WTC11 (cell line): ENCODE measurements at regions not wholly inside any gene's neighbourhood (a gene's known extent, or its start where the extent isn't known, plus 50 kb on each side); places are given as distances from the start of the nearest gene placed in this dataset.
A peak's percentile ranks its signal among the peaks of the same experiment; 100 is the strongest.

Source experiments
- ATAC-seq: fragments of 200-7000 bp; cut with Tn5 transposase; 2 replicates; pipeline ENCODE4 v1.10.0; 2021; ENCODE audit warnings: mild to moderate bottlenecking, moderate library complexity
- CTCF ChIA-PET: fragments of 300-600 bp; sonication (Branson Sonifier 250); formaldehyde crosslinking; loops from one replicate; lab custom pipeline; 2021; ENCODE audit warnings: antibody characterized with exemption; lab: Charles Lee
- POLR2A ChIA-PET: fragments of 350-600 bp; sonication (Branson Sonifier 250); formaldehyde crosslinking; loops from one replicate; lab custom pipeline; 2021; ENCODE audit warnings: antibody characterized with exemption; lab: Charles Lee
- DNase-seq: peaks from one replicate; pipeline ENCODE4 v3.0.0; 2021; ENCODE audit warnings: low spot score
- H3K27ac Mint-ChIP-seq: 2 replicates; pipeline ENCODE4 v1.8.0; 2021; ENCODE audit warnings: mixed read lengths
- H3K27me3 Mint-ChIP-seq: 2 replicates; pipeline ENCODE4 v1.8.0; 2021; ENCODE audit warnings: low read depth, mild to moderate bottlenecking, moderate library complexity, mixed read lengths
- H3K36me3 Mint-ChIP-seq: 2 replicates; pipeline ENCODE4 v1.8.0; 2021; ENCODE audit warnings: mixed read lengths
- H3K4me1 Mint-ChIP-seq: 2 replicates; pipeline ENCODE4 v1.8.0; 2022; ENCODE audit warnings: mixed read lengths
- H3K4me3 Mint-ChIP-seq: 2 replicates; pipeline ENCODE4 v1.8.0; 2021; ENCODE audit warnings: mild to moderate bottlenecking, moderate library complexity, mixed read lengths
- H3K9me3 Mint-ChIP-seq: 2 replicates; pipeline ENCODE4 v1.8.0; 2021; ENCODE audit warnings: mixed read lengths
- ARID4B ChIP-seq: sonication (generic); formaldehyde crosslinking; IDR thresholded peaks from 2 replicates; pipeline ENCODE4 v1.8.0; 2023; ENCODE audit warnings: missing genetic modification reagents, mild to moderate bottlenecking, borderline replicate concordance
- CBFB ChIP-seq: sonication (generic); formaldehyde crosslinking; IDR thresholded peaks from 2 replicates; pipeline ENCODE4 v1.8.1; 2022; ENCODE audit warnings: mild to moderate bottlenecking, low read depth, missing genetic modification reagents
- CREB1 ChIP-seq: sonication (generic); formaldehyde crosslinking; IDR thresholded peaks from 2 replicates; pipeline ENCODE4 v1.8.0; 2023; ENCODE audit warnings: mild to moderate bottlenecking, missing genetic modification reagents
- CTCF ChIP-seq: fragments of 200-600 bp; IDR thresholded peaks from 2 replicates; pipeline ENCODE4 v1.8.0; 2022; ENCODE audit warnings: antibody characterized with exemption
- FOXJ3 ChIP-seq: sonication (generic); formaldehyde crosslinking; IDR thresholded peaks from 2 replicates; pipeline ENCODE4 v1.9.0; 2021; ENCODE audit warnings: missing genetic modification reagents, mild to moderate bottlenecking, borderline replicate concordance
- GRHL2 ChIP-seq: fragments of 250-450 bp; sonication (Bioruptor Pico); IDR thresholded peaks from 2 replicates; pipeline ENCODE4 v1.8.0; 2022; ENCODE audit warnings: mild to moderate bottlenecking, moderate library complexity; ENCODE audit not compliant: insufficient replicate concordance, severe bottlenecking
- HMGA2 ChIP-seq: fragments of 250-450 bp; sonication (Bioruptor Pico); IDR thresholded peaks from 2 replicates; pipeline ENCODE4 v1.4.0; 2021; ENCODE audit warnings: mild to moderate bottlenecking, moderate library complexity
- MXD4 ChIP-seq: fragments of 250-450 bp; sonication (Bioruptor Pico); IDR thresholded peaks from 2 replicates; pipeline ENCODE4 v1.8.0; 2021; ENCODE audit warnings: mild to moderate bottlenecking, moderate library complexity, borderline replicate concordance
- NFYB ChIP-seq: sonication (generic); formaldehyde crosslinking; conservative IDR thresholded peaks from 2 replicates; pipeline ENCODE4 v1.8.0; 2022; ENCODE audit warnings: low read depth, missing genetic modification reagents
- NR2C2 ChIP-seq: sonication (generic); formaldehyde crosslinking; IDR thresholded peaks from 2 replicates; pipeline ENCODE4 v1.8.0; 2022; ENCODE audit warnings: mild to moderate bottlenecking, missing genetic modification reagents
- TCF7 ChIP-seq: sonication (generic); formaldehyde crosslinking; IDR thresholded peaks from 2 replicates; pipeline ENCODE4 v1.8.0; 2022; ENCODE audit warnings: mild to moderate bottlenecking, low read depth, missing genetic modification reagents, moderate library complexity
- TEAD4 ChIP-seq: sonication (generic); formaldehyde crosslinking; IDR thresholded peaks from 2 replicates; pipeline ENCODE4 v1.8.0; 2022; ENCODE audit warnings: mild to moderate bottlenecking, missing genetic modification reagents
- TP53 ChIP-seq: sonication (generic); formaldehyde crosslinking; IDR thresholded peaks from 2 replicates; pipeline ENCODE4 v1.8.1; 2023; ENCODE audit warnings: mild to moderate bottlenecking, missing genetic modification reagents
- ZNF121 ChIP-seq: sonication (generic); formaldehyde crosslinking; IDR thresholded peaks from 2 replicates; pipeline ENCODE4 v1.8.0; 2023; ENCODE audit warnings: missing genetic modification reagents
- ZNF138 ChIP-seq: sonication (generic); formaldehyde crosslinking; conservative IDR thresholded peaks from 2 replicates; pipeline ENCODE4 v1.8.1; 2022; ENCODE audit warnings: mild to moderate bottlenecking, moderate library complexity, missing genetic modification reagents
- ZNF671 ChIP-seq: fragments of 250-450 bp; sonication (Bioruptor Pico); IDR thresholded peaks from 2 replicates; pipeline ENCODE4 v1.8.0; 2021; ENCODE audit warnings: mild to moderate bottlenecking
- TF ChIP-seq, protein P1 (sequence below): sonication (generic); formaldehyde crosslinking; IDR thresholded peaks from 2 replicates; pipeline ENCODE4 v1.8.0; 2022; ENCODE audit warnings: mild to moderate bottlenecking, missing genetic modification reagents
- TF ChIP-seq, protein P2 (sequence below): sonication (generic); formaldehyde crosslinking; IDR thresholded peaks from 2 replicates; pipeline ENCODE4 v1.8.0; 2022; ENCODE audit warnings: mild to moderate bottlenecking, missing genetic modification reagents
- TF ChIP-seq, protein P3 (sequence below): sonication (generic); formaldehyde crosslinking; IDR thresholded peaks from 2 replicates; pipeline ENCODE4 v1.8.1; 2023; ENCODE audit warnings: mild to moderate bottlenecking, moderate library complexity, missing genetic modification reagents

DNA sequence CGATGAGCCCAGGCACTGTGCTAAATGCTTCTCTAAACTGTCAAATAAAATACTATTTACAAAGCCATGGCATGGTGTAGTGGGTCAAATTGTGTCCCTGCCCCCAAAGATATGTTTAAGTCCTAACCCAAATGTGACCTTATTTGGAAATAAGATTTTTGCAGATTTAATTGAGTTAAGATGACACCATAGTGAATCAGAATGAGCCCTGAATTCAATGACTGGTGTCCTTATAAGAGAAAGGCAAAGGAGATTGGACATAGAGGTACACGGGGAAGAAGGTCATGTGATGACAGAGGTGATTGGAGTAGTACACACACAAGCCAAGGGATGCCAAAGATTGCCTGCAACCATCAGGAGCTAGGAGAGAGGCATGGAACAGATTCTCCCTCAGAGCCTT, 121.6 kb upstream of the VEPH1 start (continued):
- no peak for TF ChIP-seq CREB1 (CRISPR knock-in tag)
- no peak for TF ChIP-seq TP53
- no peak for TF ChIP-seq ARID4B (CRISPR knock-in tag)
- no peak for TF ChIP-seq CBFB (CRISPR knock-in tag)
- TF ChIP-seq MXD4, result no peak

- CTCF ChIA-PET, result no interaction called here
- POLR2A ChIA-PET, result no interaction called here
- no peaks in the 10 kb centered on the region for H3K36me3 Mint-ChIP-seq
- no peaks in the 10 kb centered on the region for H3K9me3 Mint-ChIP-seq
- no peak overlapping the region for H3K4me3 Mint-ChIP-seq
- DNase-seq, result no peak
- H3K27ac Mint-ChIP-seq, result no peak overlapping the region
- peaks cover 5% of the 10 kb centered on the region for H3K4me1 Mint-ChIP-seq
- no peaks in the 10 kb centered on the region for H3K27me3 Mint-ChIP-seq
- ATAC-seq, result no peak
- TF ChIP-seq ZNF121 (CRISPR knock-in tag) (no peak), TEAD4 (CRISPR knock-in tag) (no peak), ARID4B (CRISPR knock-in tag) (no peak), FOXJ3 (CRISPR knock-in tag) (no peak), NFYB (CRISPR knock-in tag) (no peak)
Observed at GRCh38 chr3:157618886-157619285, 115.7 kb upstream of the VEPH1 start.

DNA sequence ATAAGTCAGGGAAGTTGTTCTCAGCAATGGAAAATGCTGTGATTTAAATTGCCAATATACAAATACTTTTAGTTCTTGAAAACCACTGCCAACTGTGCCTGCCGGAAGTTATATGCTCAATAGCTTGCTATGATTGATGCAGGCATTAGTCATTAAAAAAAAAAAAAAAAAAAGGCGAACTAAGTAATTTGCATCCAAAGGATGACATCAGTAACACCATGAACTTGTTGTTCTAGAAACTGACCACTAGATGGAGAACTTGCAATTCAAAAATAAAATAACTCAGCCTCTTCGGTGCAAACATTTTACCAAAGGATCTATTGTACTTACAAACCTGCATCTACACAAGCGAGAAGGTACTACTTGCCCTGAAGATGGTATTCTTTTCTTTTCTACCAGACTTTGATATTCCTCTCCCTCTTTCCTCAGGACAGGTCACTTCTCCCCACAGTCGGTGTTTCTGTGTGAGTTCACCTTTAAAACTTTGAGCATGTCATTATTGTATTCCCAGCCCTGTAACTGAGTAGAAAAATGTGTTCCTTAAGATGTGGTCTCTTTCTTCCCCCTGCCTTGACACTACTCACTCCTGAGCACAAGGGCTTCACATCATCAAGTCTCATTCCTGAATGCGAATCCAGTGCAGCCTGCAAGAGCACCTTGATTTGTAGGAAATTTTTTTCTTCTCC, 115.0 kb upstream of the VEPH1 start:
- H3K4me3 Mint-ChIP-seq, result no peak overlapping the region
- ATAC-seq, result peak; percentile 85
- H3K27me3 Mint-ChIP-seq, result no peaks in the 10 kb centered on the region
- no peak for DNase-seq
- peaks cover 5% of the 10 kb centered on the region for H3K4me1 Mint-ChIP-seq
- H3K27ac Mint-ChIP-seq, result no peak overlapping the region; the same call in 1 of the 2 replicates
- H3K36me3 Mint-ChIP-seq, result no peaks in the 10 kb centered on the region
- ChIA-PET CTCF (interaction anchor here (0.7 to 2.4 kb wide), 4 partner anchors 12 to 247 kb away, joined by 3 to 12 read pairs (median 4); no protein-coding TSS in a partner anchor), POLR2A (no interaction called here)
- no peaks in the 10 kb centered on the region for H3K9me3 Mint-ChIP-seq
- TF ChIP-seq HMGA2 (CRISPR knock-in tag) (no peak), ZNF671 (CRISPR knock-in tag) (no peak), TCF7 (CRISPR knock-in tag) (no peak), MXD4 (no peak), CTCF (no peak; the same call in 1 of the 2 replicates), GRHL2 (no peak), ZNF138 (CRISPR knock-in tag) (no peak), NR2C2 (CRISPR knock-in tag) (no peak)
- TF ChIP-seq, protein P1, sequence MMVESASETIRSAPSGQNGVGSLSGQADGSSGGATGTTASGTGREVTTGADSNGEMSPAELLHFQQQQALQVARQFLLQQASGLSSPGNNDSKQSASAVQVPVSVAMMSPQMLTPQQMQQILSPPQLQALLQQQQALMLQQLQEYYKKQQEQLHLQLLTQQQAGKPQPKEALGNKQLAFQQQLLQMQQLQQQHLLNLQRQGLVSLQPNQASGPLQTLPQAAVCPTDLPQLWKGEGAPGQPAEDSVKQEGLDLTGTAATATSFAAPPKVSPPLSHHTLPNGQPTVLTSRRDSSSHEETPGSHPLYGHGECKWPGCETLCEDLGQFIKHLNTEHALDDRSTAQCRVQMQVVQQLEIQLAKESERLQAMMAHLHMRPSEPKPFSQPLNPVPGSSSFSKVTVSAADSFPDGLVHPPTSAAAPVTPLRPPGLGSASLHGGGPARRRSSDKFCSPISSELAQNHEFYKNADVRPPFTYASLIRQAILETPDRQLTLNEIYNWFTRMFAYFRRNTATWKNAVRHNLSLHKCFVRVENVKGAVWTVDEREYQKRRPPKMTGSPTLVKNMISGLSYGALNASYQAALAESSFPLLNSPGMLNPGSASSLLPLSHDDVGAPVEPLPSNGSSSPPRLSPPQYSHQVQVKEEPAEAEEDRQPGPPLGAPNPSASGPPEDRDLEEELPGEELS (CRISPR knock-in tag), result no peak
- TF ChIP-seq, protein P2, sequence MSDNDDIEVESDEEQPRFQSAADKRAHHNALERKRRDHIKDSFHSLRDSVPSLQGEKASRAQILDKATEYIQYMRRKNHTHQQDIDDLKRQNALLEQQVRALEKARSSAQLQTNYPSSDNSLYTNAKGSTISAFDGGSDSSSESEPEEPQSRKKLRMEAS (CRISPR knock-in tag), result no peak
- TF ChIP-seq, protein P3, sequence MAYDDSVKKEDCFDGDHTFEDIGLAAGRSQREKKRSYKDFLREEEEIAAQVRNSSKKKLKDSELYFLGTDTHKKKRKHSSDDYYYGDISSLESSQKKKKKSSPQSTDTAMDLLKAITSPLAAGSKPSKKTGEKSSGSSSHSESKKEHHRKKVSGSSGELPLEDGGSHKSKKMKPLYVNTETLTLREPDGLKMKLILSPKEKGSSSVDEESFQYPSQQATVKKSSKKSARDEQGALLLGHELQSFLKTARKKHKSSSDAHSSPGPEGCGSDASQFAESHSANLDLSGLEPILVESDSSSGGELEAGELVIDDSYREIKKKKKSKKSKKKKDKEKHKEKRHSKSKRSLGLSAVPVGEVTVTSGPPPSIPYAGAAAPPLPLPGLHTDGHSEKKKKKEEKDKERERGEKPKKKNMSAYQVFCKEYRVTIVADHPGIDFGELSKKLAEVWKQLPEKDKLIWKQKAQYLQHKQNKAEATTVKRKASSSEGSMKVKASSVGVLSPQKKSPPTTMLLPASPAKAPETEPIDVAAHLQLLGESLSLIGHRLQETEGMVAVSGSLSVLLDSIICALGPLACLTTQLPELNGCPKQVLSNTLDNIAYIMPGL, result no peak
